T-cell (primary cell): ENCODE measurements at regions not wholly inside any gene's neighbourhood (a gene's known extent, or its start where the extent isn't known, plus 50 kb on each side); places are given as distances from the start of the nearest gene placed in this dataset.

Experiments
- ATAC-seq, 4 experiments: fragments of 200-7000 bp in 3 of 4; fragments of 150-1000 bp in 1 of 4; cut with Tn5 transposase; replicated peaks in 1 of 4; 1 replicate in 3 of 4; 2 replicates in 1 of 4; pipeline ENCODE4 v1.10.0; 2021; ENCODE audit warnings: moderate library complexity in 3 of 4, mild to moderate bottlenecking in 2 of 4, moderate number of reproducible peaks in 1 of 4
- CTCF ChIA-PET, 2 donors: fragments of 300-600 bp; sonication (Branson Sonifier 250); formaldehyde crosslinking; loops; one replicate each; lab custom pipeline; 2022; ENCODE audit warnings: antibody characterized with exemption in 2 of 2; lab: Charles Lee
- POLR2A ChIA-PET, 2 donors: fragments of 300-600 bp; sonication (Branson Sonifier 250); formaldehyde crosslinking; loops; one replicate each; lab custom pipeline; 2022; ENCODE audit warnings: antibody characterized with exemption in 2 of 2; lab: Charles Lee
- DNase-seq, 35 experiments: peaks; one replicate each; pipeline versions ENCODE4 v3.0.0 to v3.0.0-alpha.2; 2013 to 2023
- H3K27ac ChIP-seq: one replicate; pipeline ENCODE4 v1.5.1; 2013; ENCODE audit warnings: low read length
- H3K27me3 ChIP-seq, 2 experiments: replicated peaks in 1 of 2; 1 replicate in 1 of 2; 2 replicates in 1 of 2; pipeline versions ENCODE4 v1.6.1 to v1.7.0; 2013; ENCODE audit warnings: low read length in 1 of 2, mixed read lengths in 1 of 2; ENCODE audit not compliant: control insufficient read depth in 2 of 2, insufficient read depth in 2 of 2; ENCODE audit errors: extremely low read depth in 1 of 2
- H3K36me3 ChIP-seq, 2 donors: 1 replicate in 1 of 2; 2 replicates in 1 of 2; pipeline versions ENCODE4 v1.6.1 to v1.7.0; 2013; ENCODE audit warnings: low read length in 1 of 2; ENCODE audit not compliant: control insufficient read depth in 2 of 2, insufficient read depth in 1 of 2; ENCODE audit errors: extremely low read depth in 1 of 2
- H3K4me1 ChIP-seq, 2 experiments: 1 replicate in 1 of 2; 2 replicates in 1 of 2; pipeline versions ENCODE4 v1.6.1 to v1.7.0; 2013; ENCODE audit warnings: low read length in 2 of 2, mixed read lengths in 1 of 2; ENCODE audit not compliant: insufficient read depth in 2 of 2, control insufficient read depth in 1 of 2; ENCODE audit errors: extremely low read depth in 1 of 2
- H3K4me3 ChIP-seq, 2 donors: 1 replicate in 1 of 2; 2 replicates in 1 of 2; pipeline versions ENCODE4 v1.5.1 to v1.7.0; 2013; ENCODE audit warnings: mild to moderate bottlenecking in 2 of 2, low read length in 1 of 2, moderate library complexity in 1 of 2; ENCODE audit not compliant: control insufficient read depth in 1 of 2; ENCODE audit errors: extremely low read depth in 1 of 2
- H3K9me3 ChIP-seq: 2 replicates; pipeline ENCODE4 v1.7.0; 2013
- H3K27ac Mint-ChIP-seq, 2 donors: one replicate each; pipeline ENCODE4 v1.8.0; 2020 to 2021; ENCODE audit warnings: mild to moderate bottlenecking in 2 of 2, mixed read lengths in 2 of 2
- H3K27me3 Mint-ChIP-seq, 2 donors: one replicate each; pipeline ENCODE4 v1.8.0; 2021 to 2022; ENCODE audit warnings: mixed read lengths in 2 of 2
- H3K36me3 Mint-ChIP-seq: one replicate; pipeline ENCODE4 v1.8.0; 2021; ENCODE audit warnings: mixed read lengths
- H3K4me1 Mint-ChIP-seq, 3 donors: one replicate each; pipeline ENCODE4 v1.8.0; 2020 to 2022; ENCODE audit warnings: mixed read lengths in 3 of 3, mild to moderate bottlenecking in 1 of 3
- H3K4me3 Mint-ChIP-seq, 3 donors: one replicate each; pipeline ENCODE4 v1.8.0; 2020 to 2022; ENCODE audit warnings: mild to moderate bottlenecking in 3 of 3, mixed read lengths in 3 of 3, moderate library complexity in 3 of 3
- H3K9me3 Mint-ChIP-seq, 3 donors: one replicate each; pipeline ENCODE4 v1.8.0; 2020 to 2022; ENCODE audit warnings: mixed read lengths in 3 of 3
- WGBS: methylation state at CpG from one replicate; pipeline ENCODE4 v1.1.5; 2013; ENCODE audit warnings: missing lambda C conversion rate; ENCODE audit not compliant: insufficient coverage; 5-methylcytosine and 5-hydroxymethylcytosine counted together

- no peak overlapping the region for H3K27ac Mint-ChIP-seq
- Histone ChIP-seq H3K27ac (no peak overlapping the region), H3K9me3 (no peaks in the 10 kb centered on the region), H3K4me3 (no peak overlapping the region), H3K36me3 (no peaks in the 10 kb centered on the region), H3K4me1 (no peaks in the 10 kb centered on the region), H3K27me3 (no peaks in the 10 kb centered on the region)
- no peak overlapping the region for H3K4me3 Mint-ChIP-seq
- H3K27me3 Mint-ChIP-seq = no peaks in the 10 kb centered on the region
- no peaks in the 10 kb centered on the region for H3K4me1 Mint-ChIP-seq
- ATAC-seq = no peak
- WGBS = 80% methylated on average over 2 of the region's 7 CpGs
- no peak for DNase-seq
- no peaks in the 10 kb centered on the region for H3K9me3 Mint-ChIP-seq
- ChIA-PET POLR2A (no interaction called here), CTCF (interaction anchor here in 1 of 2 donors (0.6 kb wide), 1 partner anchor 217 kb away, joined by 3 read pairs; no protein-coding TSS in a partner anchor)
- H3K36me3 Mint-ChIP-seq = peaks cover 16% of the 10 kb centered on the region
Measured at GRCh38 chr11:112364962-112365481, 104.4 kb upstream of the PLET1 start.

- no peak overlapping the region for H3K27ac Mint-ChIP-seq
- ATAC-seq = no peak
- CTCF ChIA-PET = interaction anchor here in 1 of 2 donors (0.6 kb wide), 1 partner anchor 509 kb away, joined by 3 read pairs; no protein-coding TSS in a partner anchor
Measured at GRCh38 chr11:112366012-112366411, 105.4 kb upstream of the PLET1 start.

GRCh38 chr11:112366777-112367176 lies 106.1 kb upstream of the PLET1 start:
- H3K4me3 ChIP-seq = no peak overlapping the region
- H3K27me3 ChIP-seq = no peaks in the 10 kb centered on the region
- no peaks in the 10 kb centered on the region for H3K4me1 Mint-ChIP-seq
- no peaks in the 10 kb centered on the region for H3K9me3 Mint-ChIP-seq
- H3K36me3 ChIP-seq = no peaks in the 10 kb centered on the region
- no peak overlapping the region for H3K27ac ChIP-seq
- H3K4me3 Mint-ChIP-seq = no peak overlapping the region
- H3K36me3 Mint-ChIP-seq = peaks cover 8% of the 10 kb centered on the region
- no peaks in the 10 kb centered on the region for H3K27me3 Mint-ChIP-seq
- ATAC-seq (no peak), DNase-seq (no peak)
- no peaks in the 10 kb centered on the region for H3K4me1 ChIP-seq
- ChIA-PET CTCF (no interaction called here), POLR2A (no interaction called here)
- H3K27ac Mint-ChIP-seq = no peak overlapping the region
- WGBS = no CpG with 5 or more reads among the region's 3 CpGs
- H3K9me3 ChIP-seq = no peaks in the 10 kb centered on the region

More at GRCh38 chr11:112366012-112366411, 105.4 kb upstream of the PLET1 start:
- H3K4me3 ChIP-seq = no peak overlapping the region
- H3K27me3 ChIP-seq = no peaks in the 10 kb centered on the region
- H3K27ac ChIP-seq = no peak overlapping the region
- no peak for DNase-seq
- no peaks in the 10 kb centered on the region for H3K4me1 ChIP-seq
- POLR2A ChIA-PET = no interaction called here
- 87% methylated on average over 3 of the region's 4 CpGs for WGBS
- Mint-ChIP-seq H3K9me3 (no peaks in the 10 kb centered on the region), H3K4me1 (no peaks in the 10 kb centered on the region), H3K4me3 (no peak overlapping the region), H3K27me3 (no peaks in the 10 kb centered on the region), H3K36me3 (peaks cover 13% of the 10 kb centered on the region)
- H3K9me3 ChIP-seq = no peaks in the 10 kb centered on the region
- H3K36me3 ChIP-seq = no peaks in the 10 kb centered on the region

DNA sequence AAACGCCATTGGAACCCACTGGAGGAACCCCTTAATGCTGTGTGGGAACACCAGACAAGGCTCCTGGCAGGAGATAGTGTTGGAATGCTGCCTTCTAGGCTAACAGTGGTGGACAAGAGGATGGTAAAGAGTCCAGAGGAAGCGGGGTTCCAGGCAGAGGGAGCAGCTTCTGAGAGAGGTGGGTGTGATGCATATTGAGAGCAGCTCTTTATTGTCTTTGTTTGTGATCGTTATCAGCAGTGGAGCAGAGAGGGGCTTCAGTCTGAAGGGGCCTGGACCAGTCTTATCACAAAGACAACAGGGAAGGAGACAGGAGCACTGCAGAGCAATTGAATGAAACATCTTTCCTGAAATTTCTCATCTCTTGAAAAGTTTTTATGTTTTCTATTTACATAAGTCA lies 106.8 kb upstream of the PLET1 start:
- Histone ChIP-seq H3K4me3 (no peak overlapping the region), H3K4me1 (no peaks in the 10 kb centered on the region), H3K27me3 (no peaks in the 10 kb centered on the region), H3K36me3 (no peaks in the 10 kb centered on the region), H3K9me3 (no peaks in the 10 kb centered on the region), H3K27ac (no peak overlapping the region)
- Mint-ChIP-seq H3K27ac (no peak overlapping the region), H3K4me3 (no peak overlapping the region), H3K4me1 (no peaks in the 10 kb centered on the region), H3K36me3 (peaks cover 8% of the 10 kb centered on the region), H3K9me3 (no peaks in the 10 kb centered on the region), H3K27me3 (no peaks in the 10 kb centered on the region)
- no peak for DNase-seq
- WGBS = 81% methylated on average over 3 of the region's 3 CpGs
- ATAC-seq = no peak
- ChIA-PET CTCF (no interaction called here), POLR2A (no interaction called here)

DNA sequence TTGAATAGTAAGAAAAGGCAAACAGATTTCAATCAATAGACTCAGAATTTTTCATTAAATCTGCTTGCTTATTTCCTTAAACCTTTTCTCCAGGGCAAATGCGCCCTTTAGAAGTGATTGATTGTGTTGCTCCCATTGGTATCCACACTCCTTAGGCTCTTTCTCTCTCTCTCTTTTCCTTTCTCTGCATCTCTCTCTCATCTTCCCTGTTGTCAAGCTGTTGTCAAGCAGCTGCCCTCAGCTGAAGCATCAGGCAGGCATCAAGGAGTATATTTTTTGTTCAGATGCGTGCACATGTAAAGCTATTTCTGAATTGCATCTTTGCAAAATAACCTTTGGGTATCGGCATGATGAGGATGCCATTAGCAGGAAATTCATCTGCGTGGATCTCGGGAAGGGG lies 107.2 kb upstream of the PLET1 start:
- H3K27me3 Mint-ChIP-seq = no peaks in the 10 kb centered on the region
- H3K9me3 Mint-ChIP-seq = no peaks in the 10 kb centered on the region
- no peaks in the 10 kb centered on the region for H3K4me1 Mint-ChIP-seq
- DNase-seq = no peak
- Histone ChIP-seq H3K4me1 (no peaks in the 10 kb centered on the region), H3K27ac (no peak overlapping the region), H3K9me3 (no peaks in the 10 kb centered on the region), H3K36me3 (no peaks in the 10 kb centered on the region), H3K4me3 (no peak overlapping the region), H3K27me3 (no peaks in the 10 kb centered on the region)
- H3K36me3 Mint-ChIP-seq = peaks cover 8% of the 10 kb centered on the region
- H3K27ac Mint-ChIP-seq = no peak overlapping the region
- ATAC-seq = no peak
- POLR2A ChIA-PET = no interaction called here
- WGBS = 100% methylated on average over 2 of the region's 5 CpGs
- CTCF ChIA-PET = no interaction called here
- H3K4me3 Mint-ChIP-seq = no peak overlapping the region

GRCh38 chr11:112368381-112368780 lies 107.7 kb upstream of the PLET1 start:
- POLR2A ChIA-PET = no interaction called here
- DNase-seq (no peak), ATAC-seq (no peak)

DNA sequence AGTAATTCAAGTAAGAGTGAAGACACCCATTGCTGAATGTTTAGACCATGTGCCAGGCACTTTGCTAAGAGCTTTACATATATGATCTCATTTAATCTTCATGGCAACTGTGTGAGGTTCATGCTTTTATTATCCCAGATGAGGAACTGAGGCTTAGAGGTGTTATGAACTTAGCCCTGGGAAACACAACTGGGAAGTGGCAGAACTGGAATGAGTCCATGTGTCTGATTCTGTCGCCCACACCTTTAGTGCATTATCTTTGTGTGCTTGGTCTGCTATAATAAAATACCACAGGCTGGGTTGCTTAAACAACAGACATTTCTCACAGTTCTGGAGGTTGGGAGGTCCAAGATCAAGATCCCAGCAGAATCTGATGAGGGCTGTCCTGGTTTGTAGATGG lies 108.7 kb upstream of the PLET1 start:
- no peaks in the 10 kb centered on the region for H3K36me3 ChIP-seq
- H3K4me3 ChIP-seq = no peak overlapping the region
- Mint-ChIP-seq H3K36me3 (peaks cover 8% of the 10 kb centered on the region), H3K9me3 (no peaks in the 10 kb centered on the region), H3K27ac (no peak overlapping the region), H3K4me1 (no peaks in the 10 kb centered on the region), H3K4me3 (no peak overlapping the region), H3K27me3 (no peaks in the 10 kb centered on the region)
- CTCF ChIA-PET = no interaction called here
- POLR2A ChIA-PET = no interaction called here
- H3K4me1 ChIP-seq = no peaks in the 10 kb centered on the region
- WGBS = no CpG with 5 or more reads among the region's 1 CpG
- ATAC-seq = no peak
- H3K27me3 ChIP-seq = no peaks in the 10 kb centered on the region
- no peaks in the 10 kb centered on the region for H3K9me3 ChIP-seq
- DNase-seq = no peak
- H3K27ac ChIP-seq = no peak overlapping the region

More at GRCh38 chr11:112368381-112368780, 107.7 kb upstream of the PLET1 start:
- Histone ChIP-seq H3K27me3 (no peaks in the 10 kb centered on the region), H3K36me3 (no peaks in the 10 kb centered on the region), H3K9me3 (no peaks in the 10 kb centered on the region), H3K4me1 (no peaks in the 10 kb centered on the region), H3K27ac (no peak overlapping the region), H3K4me3 (no peak overlapping the region)
- CTCF ChIA-PET = no interaction called here
- Mint-ChIP-seq H3K36me3 (peaks cover 8% of the 10 kb centered on the region), H3K9me3 (no peaks in the 10 kb centered on the region), H3K4me3 (no peak overlapping the region), H3K27me3 (no peaks in the 10 kb centered on the region), H3K27ac (no peak overlapping the region), H3K4me1 (no peaks in the 10 kb centered on the region)
- 88% methylated on average over 1 of the region's 1 CpG for WGBS
